Ishikawa (cell line): ENCODE measurements at regions not wholly inside any gene's neighbourhood (a gene's known extent, or its start where the extent isn't known, plus 50 kb on each side); places are given as distances from the start of the nearest gene placed in this dataset.

Experiments
- CEBPB ChIP-seq: IDR thresholded peaks from 2 replicates; pipeline ENCODE4 v1.6.1; 2012
- CREB1 ChIP-seq: IDR thresholded peaks from 2 replicates; pipeline ENCODE4 v1.6.1; 2012; ENCODE audit warnings: low read depth
- EGR1 ChIP-seq: IDR thresholded peaks from 2 replicates; pipeline ENCODE4 v1.6.1; 2012
- EP300 ChIP-seq: IDR thresholded peaks from 2 replicates; pipeline ENCODE4 v1.6.1; 2012; ENCODE audit warnings: borderline replicate concordance
- FOXM1 ChIP-seq: IDR thresholded peaks from 2 replicates; pipeline ENCODE4 v1.6.1; 2012; ENCODE audit warnings: low read depth, borderline replicate concordance
- MAX ChIP-seq: IDR thresholded peaks from 2 replicates; pipeline ENCODE4 v1.6.1; 2012
- NFIC ChIP-seq: IDR thresholded peaks from 2 replicates; pipeline ENCODE4 v1.6.1; 2012
- RAD21 ChIP-seq: IDR thresholded peaks from 2 replicates; pipeline ENCODE4 v1.6.1; 2012; ENCODE audit warnings: low read depth
- REST ChIP-seq: IDR thresholded peaks from 2 replicates; pipeline ENCODE4 v1.6.1; 2012; ENCODE audit warnings: low read depth, mild to moderate bottlenecking
- TAF1 ChIP-seq: IDR thresholded peaks from 2 replicates; pipeline ENCODE4 v1.6.1; 2012; ENCODE audit warnings: low read depth, mild to moderate bottlenecking
- TCF12 ChIP-seq: IDR thresholded peaks from 2 replicates; pipeline ENCODE4 v1.6.1; 2012; ENCODE audit warnings: low read depth
- TEAD4 ChIP-seq: IDR thresholded peaks from 2 replicates; pipeline ENCODE4 v1.6.1; 2012
- USF1 ChIP-seq: IDR thresholded peaks from 2 replicates; pipeline ENCODE4 v1.6.1; 2012
- YY1 ChIP-seq: IDR thresholded peaks from 2 replicates; pipeline ENCODE4 v1.6.1; 2012; ENCODE audit warnings: low read depth
- ZBTB7A ChIP-seq: IDR thresholded peaks from 2 replicates; pipeline ENCODE4 v1.6.1; 2012; ENCODE audit warnings: low read depth

GRCh38 chr2:224156436-224156835 lies 117.3 kb upstream of the SERPINE2 start:
- TF ChIP-seq EP300 (no peak), CREB1 (no peak), FOXM1 (no peak), YY1 (no peak), REST (no peak), ZBTB7A (no peak), TCF12 (no peak), RAD21 (no peak), USF1 (no peak)

- TF ChIP-seq TEAD4 (no peak), ZBTB7A (no peak), CEBPB (no peak), TAF1 (no peak), FOXM1 (no peak), EP300 (no peak), EGR1 (no peak), REST (no peak), TCF12 (no peak), RAD21 (no peak), NFIC (no peak), USF1 (no peak), YY1 (no peak), MAX (no peak), CREB1 (no peak)
Observed at GRCh38 chr2:224155896-224156295, 116.8 kb upstream of the SERPINE2 start.

GRCh38 chr2:224155371-224155770 lies 116.3 kb upstream of the SERPINE2 start:
- TF ChIP-seq EGR1, result no peak
- no peak for TF ChIP-seq YY1
- TF ChIP-seq FOXM1, result no peak
- TF ChIP-seq RAD21, result no peak
- TF ChIP-seq CEBPB, result no peak
- no peak for TF ChIP-seq TAF1
- TF ChIP-seq TCF12, result no peak
- no peak for TF ChIP-seq NFIC
- TF ChIP-seq ZBTB7A, result no peak
- no peak for TF ChIP-seq EP300
- no peak for TF ChIP-seq MAX

GRCh38 chr2:224151680-224152310 lies 112.7 kb upstream of the SERPINE2 start:
- no peak for TF ChIP-seq TAF1
- TF ChIP-seq MAX, result no peak
- TF ChIP-seq CREB1, result no peak
- no peak for TF ChIP-seq NFIC
- TF ChIP-seq CEBPB, result no peak
- no peak for TF ChIP-seq USF1
- TF ChIP-seq EGR1, result no peak
- no peak for TF ChIP-seq TCF12
- TF ChIP-seq TEAD4, result no peak

GRCh38 chr2:224151161-224151560 lies 112.1 kb upstream of the SERPINE2 start:
- TF ChIP-seq EP300 (no peak), TEAD4 (no peak), CEBPB (no peak), TCF12 (no peak), MAX (no peak), YY1 (no peak), RAD21 (no peak), CREB1 (no peak), FOXM1 (no peak), REST (no peak), NFIC (no peak), TAF1 (no peak), ZBTB7A (no peak), EGR1 (no peak), USF1 (no peak)
